ENCODE measurements at regions not wholly inside any gene's neighbourhood (a gene's known extent, or its start where the extent isn't known, plus 50 kb on each side); places are given as distances from the start of the nearest gene placed in this dataset.

- TF ChIP-seq ZNF592 (IDR thresholded peaks at IDR 0.05) = no peak
- 0 out of 2 replicates have a peak, but pooled peaks have one; percentile 67 for TF ChIP-seq ZBTB26 (CRISPR knock-in tag; IDR thresholded peaks at IDR 0.05)
- TF ChIP-seq SNIP1 (IDR thresholded peaks at IDR 0.05; ENCODE audit: low read depth) = peak; percentile 66; the same call in 1 of the 2 replicates
- no peak for TF ChIP-seq NR2C2 (CRISPR knock-in tag; IDR thresholded peaks at IDR 0.05)
- no peak for TF ChIP-seq NR2C2 (tag; IDR thresholded peaks at IDR 0.05)
- TF ChIP-seq HNRNPK (IDR thresholded peaks at IDR 0.05; ENCODE audit: low read depth, low read length, poor library complexity, severe bottlenecking) = no peak
- TF ChIP-seq ADNP (tag; IDR thresholded peaks at IDR 0.05) = no peak
- no peak for TF ChIP-seq ETV6 (IDR thresholded peaks at IDR 0.05; ENCODE audit: borderline replicate concordance in 1 of 2, low read depth in 2 of 2, low read length in 1 of 2)
- TF ChIP-seq ETV6 (CRISPR knock-in tag; IDR thresholded peaks at IDR 0.05; ENCODE audit: borderline replicate concordance) = no peak
- TF ChIP-seq KAT7 (CRISPR knock-in tag; IDR thresholded peaks at IDR 0.05; ENCODE audit: borderline replicate concordance) = no peak
- TF ChIP-seq TEAD1 (CRISPR knock-in tag; IDR thresholded peaks at IDR 0.05) = no peak; a peak in 1 of 4 replicates
- no peak for TF ChIP-seq NCOA2 (IDR thresholded peaks at IDR 0.05; ENCODE audit: partially characterized antibody in 2 of 2)
- TF ChIP-seq CBFA2T2 (conservative IDR thresholded peaks at IDR 0.05) = no peak
- no peak for TF ChIP-seq NFYB (IDR thresholded peaks at IDR 0.05; ENCODE audit: extremely low read depth, insufficient read length)
- no peak; the same call in 1 of the 2 replicates for TF ChIP-seq RFX5 (IDR thresholded peaks at IDR 0.05; ENCODE audit: low read depth, low read length)
- TF ChIP-seq ZBTB12 (CRISPR knock-in tag; IDR thresholded peaks at IDR 0.05) = peak; percentile 46; the same call in 1 of the 2 replicates
- no peak for TF ChIP-seq CREB5 (CRISPR knock-in tag; IDR thresholded peaks at IDR 0.05)
- TF ChIP-seq ZNF668 (CRISPR knock-in tag; IDR thresholded peaks at IDR 0.05) = no peak
- TF ChIP-seq ZBTB2 (IDR thresholded peaks at IDR 0.05) = peak; percentile 80; the same call in 1 of the 2 replicates
- no peak for TF ChIP-seq ZNF134 (CRISPR knock-in tag; conservative IDR thresholded peaks at IDR 0.05)
Observed at GRCh38 chr22:19648419-19648929, 65.8 kb upstream of the SEPTIN5 start (continued).
